Inflammatory macrophage (primary cell): ENCODE measurements at regions not wholly inside any gene's neighbourhood (a gene's known extent, or its start where the extent isn't known, plus 50 kb on each side); places are given as distances from the start of the nearest gene placed in this dataset.

Experiments used
- DNase-seq, 2 donors: peaks; one replicate each; pipeline ENCODE4 v3.0.0-alpha.2; 2020 to 2022

GRCh38 chr13:84243340-84243739 is 361.1 kb upstream of the SLITRK1 start:
- no peak for DNase-seq

- DNase-seq, result no peak
These were observed 356.8 kb upstream of the SLITRK1 start for GRCh38 chr13:84239032-84239431.

- DNase-seq, result no peak
These were observed 356.1 kb upstream of the SLITRK1 start for GRCh38 chr13:84238381-84238780.

- DNase-seq, result no peak
These were observed 354.9 kb upstream of the SLITRK1 start for GRCh38 chr13:84237143-84237542.

- no peak for DNase-seq
These were observed 352.1 kb upstream of the SLITRK1 start for GRCh38 chr13:84234416-84234815.

GRCh38 chr13:84230568-84230967 is 348.3 kb upstream of the SLITRK1 start:
- DNase-seq, result no peak

GRCh38 chr13:84211048-84211447 is 328.8 kb upstream of the SLITRK1 start:
- DNase-seq, result no peak

- DNase-seq, result no peak
These were observed 326.1 kb upstream of the SLITRK1 start for GRCh38 chr13:84208246-84208910.

- no peak for DNase-seq
These were observed 325.2 kb upstream of the SLITRK1 start for GRCh38 chr13:84207509-84207908.

GRCh38 chr13:84200971-84201370 is 318.7 kb upstream of the SLITRK1 start:
- DNase-seq, result no peak

GRCh38 chr13:84192125-84192524 is 309.9 kb upstream of the SLITRK1 start:
- DNase-seq, result peak in 1 of 2 donors; percentile 0

GRCh38 chr13:84191139-84191538 is 308.9 kb upstream of the SLITRK1 start:
- no peak for DNase-seq

- no peak for DNase-seq
These were observed 305.4 kb upstream of the SLITRK1 start for GRCh38 chr13:84187626-84188025.

GRCh38 chr13:84139561-84140158 is 257.4 kb upstream of the SLITRK1 start:
- DNase-seq, result no peak

GRCh38 chr13:84137292-84137691 is 255.0 kb upstream of the SLITRK1 start:
- DNase-seq, result peak; percentile 4 to 7

- DNase-seq, result no peak
These were observed 254.3 kb upstream of the SLITRK1 start for GRCh38 chr13:84136582-84136981.

- no peak for DNase-seq
These were observed 250.2 kb upstream of the SLITRK1 start for GRCh38 chr13:84132491-84132890.

GRCh38 chr13:84131249-84131648 is 249.0 kb upstream of the SLITRK1 start:
- DNase-seq, result no peak

- DNase-seq, result no peak
These were observed 248.3 kb upstream of the SLITRK1 start for GRCh38 chr13:84130495-84131114.

GRCh38 chr13:84129966-84130365 is 247.7 kb upstream of the SLITRK1 start:
- DNase-seq, result no peak

GRCh38 chr13:84127597-84128128 is 245.4 kb upstream of the SLITRK1 start:
- DNase-seq, result no peak

- DNase-seq, result no peak
These were observed 244.4 kb upstream of the SLITRK1 start for GRCh38 chr13:84126671-84127171.

GRCh38 chr13:84121456-84121855 is 239.2 kb upstream of the SLITRK1 start:
- no peak for DNase-seq
